ENCODE measurements at regions not wholly inside any gene's neighbourhood (a gene's known extent, or its start where the extent isn't known, plus 50 kb on each side); places are given as distances from the start of the nearest gene placed in this dataset.

- no peak for TF ChIP-seq ZNF274 (IDR thresholded peaks at IDR 0.05; ENCODE audit: insufficient read depth, insufficient read length)
- TF ChIP-seq FOS (IDR thresholded peaks at IDR 0.05; ENCODE audit: borderline replicate concordance, extremely low read depth, insufficient read length), result no peak
- no peak for TF ChIP-seq RELA (IDR thresholded peaks at IDR 0.05; ENCODE audit: borderline replicate concordance, partially characterized antibody)
- TF ChIP-seq ZBTB33 (IDR thresholded peaks at IDR 0.05), result no peak
- no peak for TF ChIP-seq EP300 (IDR thresholded peaks at IDR 0.05; ENCODE audit: borderline replicate concordance in 1 of 2, control insufficient read depth in 1 of 2, low read depth in 2 of 2, low read length in 2 of 2)
- TF ChIP-seq HDGF (IDR thresholded peaks at IDR 0.05), result no peak
- no peak for TF ChIP-seq YY1 (IDR thresholded peaks at IDR 0.05; ENCODE audit: low read depth, low read length)
- no peak for TF ChIP-seq REST (IDR thresholded peaks at IDR 0.05; ENCODE audit: low read depth, low read length)
- no peak for TF ChIP-seq ELK1 (IDR thresholded peaks at IDR 0.05; ENCODE audit: low read depth, low read length)
- no peak for TF ChIP-seq RCOR1 (conservative IDR thresholded peaks at IDR 0.05; ENCODE audit: low read depth, low read length)
- TF ChIP-seq NRF1 (conservative IDR thresholded peaks at IDR 0.05; ENCODE audit: low read depth, low read length), result no peak
Measured at GRCh38 chr13:33435207-33435606, 149.7 kb upstream of the STARD13 start.

Data from GM12878 (cell line).